SU-DHL-6 (cell line): ENCODE measurements at regions not wholly inside any gene's neighbourhood (a gene's known extent, or its start where the extent isn't known, plus 50 kb on each side); places are given as distances from the start of the nearest gene placed in this dataset.

Experiments
- H2AFZ ChIP-seq: fragments of 200-600 bp; sonication (generic); 2 replicates; pipeline ENCODE4 v1.6.1; 2014; ENCODE audit warnings: low read depth, mild to moderate bottlenecking, moderate library complexity, mixed read lengths, antibody characterized with exemption, low read length; ENCODE audit not compliant: severe bottlenecking
- H3F3A ChIP-seq: fragments of 200-600 bp; shearing (Covaris generic); 2 replicates; pipeline ENCODE4 v1.6.0; 2016; ENCODE audit warnings: antibody characterized with exemption, mild to moderate bottlenecking; ENCODE audit not compliant: insufficient read depth
- H3K27ac ChIP-seq: fragments of 200-600 bp; sonication (generic); 2 replicates; pipeline ENCODE4 v1.5.1; 2016; ENCODE audit warnings: low read depth, mild to moderate bottlenecking, low read length, moderate library complexity, mixed read lengths
- H3K27me3 ChIP-seq: fragments of 200-600 bp; sonication (generic), shearing (Covaris generic); 2 replicates; pipeline ENCODE4 v1.6.0; 2014; ENCODE audit warnings: mild to moderate bottlenecking, low read length
- H3K36me3 ChIP-seq: fragments of 200-600 bp; sonication (generic); 2 replicates; pipeline ENCODE4 v1.6.1; 2014; ENCODE audit warnings: mild to moderate bottlenecking, low read length, mixed read lengths
- H3K4me2 ChIP-seq: fragments of 300-600, 200-600 bp; shearing (Covaris generic), sonication (generic); 2 replicates; pipeline ENCODE4 v1.6.0; 2014; ENCODE audit warnings: low read length, low read depth, mild to moderate bottlenecking; ENCODE audit not compliant: poor library complexity, severe bottlenecking
- H3K4me3 ChIP-seq: fragments of 200-600 bp; sonication (generic); 2 replicates; pipeline ENCODE4 v1.5.1; 2014; ENCODE audit warnings: antibody characterized with exemption, low read length, mild to moderate bottlenecking, mixed read lengths; ENCODE audit not compliant: insufficient read depth, poor library complexity, severe bottlenecking
- H3K79me2 ChIP-seq: fragments of 200-600 bp; sonication (generic); 2 replicates; pipeline ENCODE4 v1.6.1; 2014; ENCODE audit warnings: mild to moderate bottlenecking, low read length, moderate library complexity; ENCODE audit not compliant: insufficient read depth
- H3K9ac ChIP-seq: fragments of 200-600 bp; sonication (generic); 2 replicates; pipeline ENCODE4 v1.7.0; 2014; ENCODE audit warnings: mild to moderate bottlenecking, low read length
- H3K9me2 ChIP-seq: fragments of 200-600 bp; sonication (generic); replicated peaks from 2 replicates; pipeline ENCODE4 v1.6.1; 2014; ENCODE audit warnings: low read length; ENCODE audit not compliant: insufficient read depth
- H3K9me3 ChIP-seq: fragments of 200-600 bp; sonication (generic); 2 replicates; pipeline ENCODE4 v1.6.1; 2014; ENCODE audit warnings: low read length, mixed read lengths; ENCODE audit not compliant: insufficient read depth
- H4K20me1 ChIP-seq: fragments of 200-600 bp; sonication (generic); 2 replicates; pipeline ENCODE4 v1.6.1; 2014; ENCODE audit warnings: low read depth, mild to moderate bottlenecking, antibody characterized with exemption, low read length, moderate library complexity, mixed read lengths
- EZH2phosphoT487 ChIP-seq: fragments of 200-600 bp; sonication (generic), shearing (Covaris generic); conservative IDR thresholded peaks from 2 replicates; pipeline ENCODE4 v1.6.1; 2018; ENCODE audit warnings: mild to moderate bottlenecking, antibody characterized with exemption, low read length, moderate library complexity, mixed read lengths
- TF ChIP-seq, protein P1 (sequence below): fragments of 200-600 bp; sonication (generic); IDR thresholded peaks from one replicate; pipeline ENCODE4 v1.5.1; 2017; ENCODE audit warnings: antibody characterized with exemption, mild to moderate bottlenecking, low read length, moderate library complexity; ENCODE audit not compliant: insufficient read depth, poor library complexity, severe bottlenecking

DNA sequence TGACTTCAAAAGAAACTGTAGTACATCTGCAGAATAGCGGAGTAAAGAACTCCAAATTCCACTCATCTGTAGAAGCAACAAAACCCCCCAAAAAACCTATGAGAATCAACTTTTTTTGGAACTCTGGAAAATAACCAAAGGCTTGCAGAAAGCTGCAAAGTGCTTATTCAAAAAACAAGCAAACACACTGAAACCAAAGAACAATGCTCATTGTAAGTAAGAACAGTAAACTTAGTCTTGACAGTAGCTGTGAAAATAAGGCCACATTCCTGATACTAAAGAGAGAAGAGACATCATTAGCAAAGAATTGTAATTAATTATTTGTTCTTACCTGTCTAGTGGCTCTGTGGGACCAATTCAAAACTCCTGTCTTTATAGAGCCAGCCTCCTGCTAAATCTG lies 534.3 kb upstream of the C16orf82 start:
- no peaks in the 10 kb centered on the region for H3K9me2 ChIP-seq
- no peak overlapping the region for H2AFZ ChIP-seq
- H3K4me2 ChIP-seq: no peak overlapping the region
- no peaks in the 10 kb centered on the region for H3F3A ChIP-seq
- no peak overlapping the region for H3K4me3 ChIP-seq
- H3K9me3 ChIP-seq: no peaks in the 10 kb centered on the region
- no peaks in the 10 kb centered on the region for H4K20me1 ChIP-seq
- H3K79me2 ChIP-seq: no peaks in the 10 kb centered on the region
- no peak overlapping the region for H3K9ac ChIP-seq
- no peaks in the 10 kb centered on the region for H3K36me3 ChIP-seq
- H3K27ac ChIP-seq: no peak overlapping the region
- TF ChIP-seq, protein P1, sequence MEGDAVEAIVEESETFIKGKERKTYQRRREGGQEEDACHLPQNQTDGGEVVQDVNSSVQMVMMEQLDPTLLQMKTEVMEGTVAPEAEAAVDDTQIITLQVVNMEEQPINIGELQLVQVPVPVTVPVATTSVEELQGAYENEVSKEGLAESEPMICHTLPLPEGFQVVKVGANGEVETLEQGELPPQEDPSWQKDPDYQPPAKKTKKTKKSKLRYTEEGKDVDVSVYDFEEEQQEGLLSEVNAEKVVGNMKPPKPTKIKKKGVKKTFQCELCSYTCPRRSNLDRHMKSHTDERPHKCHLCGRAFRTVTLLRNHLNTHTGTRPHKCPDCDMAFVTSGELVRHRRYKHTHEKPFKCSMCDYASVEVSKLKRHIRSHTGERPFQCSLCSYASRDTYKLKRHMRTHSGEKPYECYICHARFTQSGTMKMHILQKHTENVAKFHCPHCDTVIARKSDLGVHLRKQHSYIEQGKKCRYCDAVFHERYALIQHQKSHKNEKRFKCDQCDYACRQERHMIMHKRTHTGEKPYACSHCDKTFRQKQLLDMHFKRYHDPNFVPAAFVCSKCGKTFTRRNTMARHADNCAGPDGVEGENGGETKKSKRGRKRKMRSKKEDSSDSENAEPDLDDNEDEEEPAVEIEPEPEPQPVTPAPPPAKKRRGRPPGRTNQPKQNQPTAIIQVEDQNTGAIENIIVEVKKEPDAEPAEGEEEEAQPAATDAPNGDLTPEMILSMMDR: no peak
- no peak for TF ChIP-seq EZH2phosphoT487
- H3K27me3 ChIP-seq: no peaks in the 10 kb centered on the region

- H3K79me2 ChIP-seq: no peaks in the 10 kb centered on the region
- no peaks in the 10 kb centered on the region for H4K20me1 ChIP-seq
- no peak overlapping the region for H2AFZ ChIP-seq
- TF ChIP-seq, protein P1: no peak
- no peak for TF ChIP-seq EZH2phosphoT487
- no peaks in the 10 kb centered on the region for H3K36me3 ChIP-seq
- no peak overlapping the region for H3K27ac ChIP-seq
- no peaks in the 10 kb centered on the region for H3K9me2 ChIP-seq
- no peak overlapping the region for H3K4me2 ChIP-seq
- no peaks in the 10 kb centered on the region for H3K27me3 ChIP-seq
- no peak overlapping the region for H3K4me3 ChIP-seq
- no peaks in the 10 kb centered on the region for H3K9me3 ChIP-seq
- H3K9ac ChIP-seq: no peak overlapping the region
- H3F3A ChIP-seq: no peaks in the 10 kb centered on the region
Observed at GRCh38 chr16:26542198-26542597, 524.5 kb upstream of the C16orf82 start.

GRCh38 chr16:26546573-26546972 lies 520.2 kb upstream of the C16orf82 start:
- Histone ChIP-seq H3K27me3 (no peaks in the 10 kb centered on the region), H3K79me2 (no peaks in the 10 kb centered on the region), H4K20me1 (no peaks in the 10 kb centered on the region), H3K9me2 (no peaks in the 10 kb centered on the region), H3K36me3 (no peaks in the 10 kb centered on the region), H3K4me3 (no peak overlapping the region), H2AFZ (no peak overlapping the region), H3K9me3 (no peaks in the 10 kb centered on the region), H3K4me2 (no peak overlapping the region), H3K27ac (no peak overlapping the region), H3F3A (no peaks in the 10 kb centered on the region), H3K9ac (no peak overlapping the region)
- TF ChIP-seq EZH2phosphoT487: no peak
- TF ChIP-seq, protein P1: no peak
